Naive B cell (primary cell): ENCODE measurements at regions not wholly inside any gene's neighbourhood (a gene's known extent, or its start where the extent isn't known, plus 50 kb on each side); places are given as distances from the start of the nearest gene placed in this dataset.

Experiments
- ATAC-seq, 2 donors: fragments of 150-1000 bp; cut with Tn5 transposase; 2 replicates each; pipeline ENCODE4 v1.10.0; 2021; ENCODE audit warnings: low read depth in 2 of 2, mild to moderate bottlenecking in 2 of 2, moderate library complexity in 2 of 2
- DNase-seq: peaks from one replicate; pipeline ENCODE4 v3.0.0; 2022
- H3K27ac Mint-ChIP-seq, 6 donors: one replicate each; pipeline ENCODE4 v1.8.0; 2020 to 2022; ENCODE audit warnings: mild to moderate bottlenecking in 6 of 6, mixed read lengths in 6 of 6, moderate library complexity in 5 of 6, inconsistent platforms in 2 of 6
- H3K27me3 Mint-ChIP-seq, 3 donors: one replicate each; pipeline ENCODE4 v1.8.0; 2021 to 2022; ENCODE audit warnings: mixed read lengths in 3 of 3, mild to moderate bottlenecking in 1 of 3
- H3K36me3 Mint-ChIP-seq, 2 donors: one replicate each; pipeline ENCODE4 v1.8.0; 2020 to 2022; ENCODE audit warnings: mixed read lengths in 2 of 2, inconsistent platforms in 1 of 2, mild to moderate bottlenecking in 1 of 2
- H3K4me1 Mint-ChIP-seq, 3 donors: one replicate each; pipeline ENCODE4 v1.8.0; 2020 to 2022; ENCODE audit warnings: mixed read lengths in 3 of 3, inconsistent platforms in 1 of 3, mild to moderate bottlenecking in 1 of 3, moderate library complexity in 1 of 3
- H3K4me3 Mint-ChIP-seq, 8 donors: one replicate each; pipeline ENCODE4 v1.8.0; 2020 to 2022; ENCODE audit warnings: mild to moderate bottlenecking in 8 of 8, mixed read lengths in 8 of 8, moderate library complexity in 8 of 8, inconsistent platforms in 2 of 8
- H3K9me3 Mint-ChIP-seq, 7 donors: one replicate each; pipeline ENCODE4 v1.8.0; 2020 to 2022; ENCODE audit warnings: mixed read lengths in 7 of 7, mild to moderate bottlenecking in 5 of 7, inconsistent platforms in 2 of 7, moderate library complexity in 1 of 7

- H3K4me3 Mint-ChIP-seq = no peak overlapping the region
- H3K27ac Mint-ChIP-seq = no peak overlapping the region
- no peaks in the 10 kb centered on the region for H3K4me1 Mint-ChIP-seq
- no peak for DNase-seq
- no peaks in the 10 kb centered on the region for H3K27me3 Mint-ChIP-seq
- H3K9me3 Mint-ChIP-seq = peaks cover 0 to 14% (median 5%) of the 10 kb centered on the region in 7 donors
- ATAC-seq = no peak
- H3K36me3 Mint-ChIP-seq = no peaks in the 10 kb centered on the region
Observed at GRCh38 chr3:62992520-62992919, 117.3 kb upstream of the CADPS start.

DNA sequence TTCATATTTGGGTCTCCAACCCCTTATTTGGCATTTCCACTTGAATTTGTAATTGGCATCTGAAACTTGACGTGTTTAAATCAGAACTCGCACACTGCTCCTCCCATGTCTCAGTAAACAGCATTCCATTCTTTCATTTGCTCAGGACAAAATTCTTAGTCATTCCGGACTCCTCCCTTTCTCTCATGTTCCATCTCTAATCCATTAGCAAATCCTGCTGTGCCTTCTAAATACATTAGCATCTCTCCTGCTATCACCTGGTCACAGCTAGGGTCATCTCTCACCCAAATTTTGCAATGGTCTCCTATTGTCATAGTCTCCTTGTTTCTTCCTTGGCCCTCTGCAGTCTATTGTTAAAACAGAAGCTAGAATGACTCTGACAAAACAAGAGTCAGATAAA, 119.9 kb upstream of the CADPS start:
- no peak overlapping the region for H3K4me3 Mint-ChIP-seq
- peaks cover 0 to 10% (median 6%) of the 10 kb centered on the region in 7 donors for H3K9me3 Mint-ChIP-seq
- DNase-seq (no peak), ATAC-seq (no peak)
- H3K27ac Mint-ChIP-seq = no peak overlapping the region
- no peaks in the 10 kb centered on the region for H3K4me1 Mint-ChIP-seq
- no peaks in the 10 kb centered on the region for H3K36me3 Mint-ChIP-seq
- H3K27me3 Mint-ChIP-seq = no peaks in the 10 kb centered on the region

- no peaks in the 10 kb centered on the region for H3K36me3 Mint-ChIP-seq
- no peaks in the 10 kb centered on the region for H3K4me1 Mint-ChIP-seq
- peaks cover 0 to 10% (median 6%) of the 10 kb centered on the region in 7 donors for H3K9me3 Mint-ChIP-seq
- no peaks in the 10 kb centered on the region for H3K27me3 Mint-ChIP-seq
- H3K4me3 Mint-ChIP-seq = no peak overlapping the region
- H3K27ac Mint-ChIP-seq = no peak overlapping the region
- ATAC-seq (no peak), DNase-seq (no peak)
Observed at GRCh38 chr3:62995530-62995929, 120.3 kb upstream of the CADPS start.

- Mint-ChIP-seq H3K9me3 (peaks cover 0 to 6% (median 3%) of the 10 kb centered on the region in 7 donors), H3K4me3 (no peak overlapping the region)
Observed at GRCh38 chr3:62997369-62997768, 122.2 kb upstream of the CADPS start.

DNA sequence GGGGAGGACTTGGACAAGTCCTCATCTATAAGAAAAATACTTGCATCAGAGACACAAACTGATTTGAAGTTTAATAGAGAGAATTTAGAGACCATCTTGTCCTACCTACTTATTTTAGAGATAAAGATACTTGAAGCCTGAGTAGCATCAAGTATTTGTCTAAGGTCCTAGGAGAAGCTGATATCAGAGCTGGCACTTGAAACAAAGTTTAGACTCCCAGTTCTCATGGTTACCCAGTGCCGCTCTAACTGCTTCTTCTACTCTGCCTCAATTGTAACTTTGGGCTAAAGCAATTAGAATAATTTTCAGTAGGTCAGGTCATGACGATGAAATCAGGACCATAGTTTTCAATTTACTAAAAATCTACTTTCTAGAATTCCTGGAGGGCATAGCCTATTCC, 123.9 kb upstream of the CADPS start:
- Mint-ChIP-seq H3K27me3 (no peaks in the 10 kb centered on the region), H3K27ac (no peak overlapping the region), H3K9me3 (peaks cover 1 to 11% (median 4%) of the 10 kb centered on the region in 7 donors), H3K36me3 (no peaks in the 10 kb centered on the region), H3K4me3 (no peak overlapping the region), H3K4me1 (no peaks in the 10 kb centered on the region)
- ATAC-seq (no peak), DNase-seq (no peak)

More at GRCh38 chr3:62997369-62997768, 122.2 kb upstream of the CADPS start:
- Mint-ChIP-seq H3K36me3 (no peaks in the 10 kb centered on the region), H3K27ac (no peak overlapping the region), H3K27me3 (no peaks in the 10 kb centered on the region), H3K4me1 (no peaks in the 10 kb centered on the region)
- ATAC-seq (no peak), DNase-seq (no peak)

DNA sequence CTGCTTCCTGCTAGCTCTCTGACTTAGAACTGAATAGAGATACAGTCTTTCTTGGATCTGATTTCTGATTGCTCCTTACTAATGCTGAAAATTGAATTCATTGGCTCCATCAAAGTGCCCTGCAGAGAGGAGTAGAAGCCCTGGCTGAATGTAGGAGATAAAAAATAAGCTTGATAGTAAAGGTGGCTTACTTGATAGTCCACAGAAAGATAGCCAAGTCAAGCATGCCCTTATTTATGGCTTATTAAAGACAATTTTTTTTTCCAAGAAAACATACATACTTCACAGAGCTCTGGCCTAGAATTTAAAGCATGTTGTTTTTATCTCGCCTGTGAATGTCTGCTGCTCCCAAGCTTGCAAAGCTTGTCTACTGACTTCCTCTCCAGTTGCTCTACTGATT, 124.6 kb upstream of the CADPS start:
- Mint-ChIP-seq H3K27me3 (no peaks in the 10 kb centered on the region), H3K36me3 (peaks cover 0 to 3% of the 10 kb centered on the region in 2 donors), H3K27ac (no peak overlapping the region), H3K4me3 (no peak overlapping the region), H3K4me1 (no peaks in the 10 kb centered on the region), H3K9me3 (peaks cover 0 to 15% (median 4%) of the 10 kb centered on the region in 7 donors)
- ATAC-seq = no peak
- no peak for DNase-seq

DNA sequence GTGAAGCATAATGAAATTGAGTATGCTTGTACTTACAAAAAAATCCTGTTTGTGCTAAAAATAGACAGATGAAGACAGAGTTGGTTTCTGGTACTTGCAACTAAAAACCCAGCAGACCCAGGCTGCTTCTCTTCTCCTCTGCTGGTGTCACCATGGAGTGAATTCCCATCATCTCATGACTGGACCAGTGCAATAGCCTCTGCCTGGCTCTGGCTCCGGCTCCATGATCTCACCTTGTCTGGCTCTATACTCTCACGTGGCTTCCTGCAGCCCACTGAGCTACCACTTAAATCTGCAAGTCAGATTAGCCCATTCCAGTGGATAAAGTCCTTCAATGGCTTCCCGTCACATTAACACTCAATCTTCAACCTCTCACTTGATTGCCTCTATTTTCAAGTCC, 129.2 kb upstream of the CADPS start:
- no peak overlapping the region for H3K27ac Mint-ChIP-seq

GRCh38 chr3:63015614-63016309, 140.5 kb upstream of the CADPS start:
- H3K36me3 Mint-ChIP-seq = no peaks in the 10 kb centered on the region
- H3K9me3 Mint-ChIP-seq = peaks cover 0 to 17% (median 4%) of the 10 kb centered on the region in 7 donors
- no peak overlapping the region for H3K27ac Mint-ChIP-seq
- no peaks in the 10 kb centered on the region for H3K27me3 Mint-ChIP-seq
- ATAC-seq (no peak), DNase-seq (no peak)
- H3K4me3 Mint-ChIP-seq = no peak overlapping the region
- H3K4me1 Mint-ChIP-seq = no peaks in the 10 kb centered on the region

More for the DNA sequence above, 129.2 kb upstream of the CADPS start:
- H3K9me3 Mint-ChIP-seq = peaks cover 0 to 16% (median 4%) of the 10 kb centered on the region in 7 donors
- ATAC-seq (no peak), DNase-seq (no peak)
- peaks cover 0 to 4% of the 10 kb centered on the region in 2 donors for H3K36me3 Mint-ChIP-seq
- H3K4me1 Mint-ChIP-seq = no peaks in the 10 kb centered on the region
- H3K27me3 Mint-ChIP-seq = no peaks in the 10 kb centered on the region
- H3K4me3 Mint-ChIP-seq = no peak overlapping the region

DNA sequence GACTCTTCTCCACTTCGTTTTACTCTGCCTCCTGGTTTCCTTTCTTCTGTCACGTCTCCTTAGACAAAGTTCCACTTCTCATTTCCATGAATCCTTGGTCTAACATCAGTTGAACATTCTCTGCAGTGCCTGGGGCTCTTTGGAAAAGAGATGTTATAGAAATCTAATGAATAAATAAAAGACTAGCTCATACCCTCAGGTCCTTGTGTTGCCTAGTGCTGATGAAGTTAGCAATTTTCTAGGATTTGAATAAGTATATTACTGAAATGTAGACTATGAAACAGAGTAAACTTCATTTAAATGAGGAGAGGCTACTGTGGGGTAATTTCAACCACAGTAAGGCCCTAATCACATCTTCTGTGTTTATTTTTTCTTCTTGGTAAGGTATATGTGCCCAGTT, 146.9 kb upstream of the CADPS start:
- no peak for ATAC-seq

GRCh38 chr3:63026722-63027121, 151.5 kb upstream of the CADPS start:
- no peak for DNase-seq
- Mint-ChIP-seq H3K4me3 (no peak overlapping the region), H3K4me1 (no peaks in the 10 kb centered on the region), H3K27me3 (no peaks in the 10 kb centered on the region), H3K36me3 (no peaks in the 10 kb centered on the region), H3K9me3 (peaks cover 0 to 10% (median 4%) of the 10 kb centered on the region in 7 donors), H3K27ac (no peak overlapping the region)
- no peak for ATAC-seq

More for the DNA sequence above, 146.9 kb upstream of the CADPS start:
- no peak for DNase-seq
- Mint-ChIP-seq H3K27ac (no peak overlapping the region), H3K36me3 (no peaks in the 10 kb centered on the region), H3K4me1 (no peaks in the 10 kb centered on the region), H3K27me3 (no peaks in the 10 kb centered on the region), H3K4me3 (no peak overlapping the region), H3K9me3 (peaks cover 0 to 8% (median 3%) of the 10 kb centered on the region in 7 donors)

GRCh38 chr3:63029326-63029725, 154.1 kb upstream of the CADPS start:
- H3K36me3 Mint-ChIP-seq = no peaks in the 10 kb centered on the region

DNA sequence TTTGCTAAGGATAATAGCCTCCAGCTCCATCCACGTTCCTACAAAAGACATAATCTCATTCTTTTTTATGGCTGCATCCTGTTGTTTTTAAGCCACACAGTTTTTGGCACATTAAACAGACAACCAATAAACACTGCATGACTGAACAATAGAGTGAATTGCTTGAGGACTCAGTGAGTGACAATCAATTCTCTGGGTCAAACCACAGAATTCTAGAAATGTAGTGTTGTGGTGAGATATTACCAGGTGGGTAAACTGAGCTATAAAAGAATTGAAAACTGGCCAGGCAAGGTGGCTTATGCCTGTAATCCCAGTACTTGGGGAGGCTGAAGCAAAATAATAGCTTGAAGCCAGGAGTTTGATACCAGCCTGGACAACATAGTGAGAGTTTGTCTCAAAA, 154.7 kb upstream of the CADPS start:
- no peaks in the 10 kb centered on the region for H3K27me3 Mint-ChIP-seq
- no peaks in the 10 kb centered on the region for H3K36me3 Mint-ChIP-seq
- DNase-seq (no peak), ATAC-seq (no peak)
- H3K9me3 Mint-ChIP-seq = peaks cover 0 to 9% (median 4%) of the 10 kb centered on the region in 7 donors
- no peaks in the 10 kb centered on the region for H3K4me1 Mint-ChIP-seq
- no peak overlapping the region for H3K27ac Mint-ChIP-seq
- no peak overlapping the region for H3K4me3 Mint-ChIP-seq

More at GRCh38 chr3:63029326-63029725, 154.1 kb upstream of the CADPS start:
- no peaks in the 10 kb centered on the region for H3K27me3 Mint-ChIP-seq
- DNase-seq (no peak), ATAC-seq (no peak)
- no peak overlapping the region for H3K27ac Mint-ChIP-seq
- H3K4me3 Mint-ChIP-seq = no peak overlapping the region
- H3K4me1 Mint-ChIP-seq = no peaks in the 10 kb centered on the region
- H3K9me3 Mint-ChIP-seq = peaks cover 0 to 9% (median 4%) of the 10 kb centered on the region in 7 donors

- H3K27me3 Mint-ChIP-seq = no peaks in the 10 kb centered on the region
- no peaks in the 10 kb centered on the region for H3K36me3 Mint-ChIP-seq
- ATAC-seq = no peak
- H3K4me1 Mint-ChIP-seq = no peaks in the 10 kb centered on the region
- no peak for DNase-seq
- no peak overlapping the region for H3K4me3 Mint-ChIP-seq
- peaks cover 0 to 9% (median 4%) of the 10 kb centered on the region in 7 donors for H3K9me3 Mint-ChIP-seq
- no peak overlapping the region for H3K27ac Mint-ChIP-seq
Observed at GRCh38 chr3:63030666-63031065, 155.4 kb upstream of the CADPS start.

DNA sequence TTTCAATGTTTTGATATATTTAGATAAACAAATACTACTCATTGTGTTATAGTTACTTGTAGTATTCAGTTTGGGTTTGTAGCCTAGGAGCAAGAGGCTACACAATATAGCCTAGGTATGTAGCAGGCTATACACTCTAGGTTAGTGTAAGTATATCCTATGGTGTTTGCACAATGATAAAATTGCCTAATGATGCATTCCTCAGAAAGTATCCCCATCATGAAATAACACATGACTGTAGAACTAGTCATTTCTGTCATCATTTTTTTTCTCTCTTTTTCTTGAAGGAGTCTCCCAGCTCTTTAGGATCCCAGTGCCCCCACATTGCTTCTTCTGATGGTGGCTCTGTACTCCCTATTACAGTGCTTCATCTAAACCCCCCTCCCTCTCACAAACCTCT, 157.7 kb upstream of the CADPS start:
- H3K4me1 Mint-ChIP-seq = no peaks in the 10 kb centered on the region
- no peaks in the 10 kb centered on the region for H3K36me3 Mint-ChIP-seq
- H3K27me3 Mint-ChIP-seq = no peaks in the 10 kb centered on the region
- H3K4me3 Mint-ChIP-seq = no peak overlapping the region
- ATAC-seq (no peak), DNase-seq (no peak)
- H3K27ac Mint-ChIP-seq = peak overlapping the region in 1 of 6 donors; percentile 47
- peaks cover 0 to 9% (median 0%) of the 10 kb centered on the region in 7 donors for H3K9me3 Mint-ChIP-seq
